AG08396 (cell line): ENCODE measurements at regions not wholly inside any gene's neighbourhood (a gene's known extent, or its start where the extent isn't known, plus 50 kb on each side); places are given as distances from the start of the nearest gene placed in this dataset.
"Not testable (repeated sequence)": the region's sequence is repeated elsewhere in the genome, so short reads cannot be mapped to it uniquely, and the experiment has no call there.

Experiments used
- DNase-seq: peaks from one replicate; pipeline ENCODE4 v3.0.0; 2012; ENCODE audit warnings: low spot score, mixed read lengths

- no peak for DNase-seq
Measured at GRCh38 chr2:195537811-195538210, 119.2 kb upstream of the SLC39A10 start.

GRCh38 chr2:195536906-195537305 lies 120.1 kb upstream of the SLC39A10 start:
- no peak for DNase-seq

- no peak for DNase-seq
Measured at GRCh38 chr2:195535911-195536522, 121.0 kb upstream of the SLC39A10 start.

GRCh38 chr2:195534971-195535370 lies 122.1 kb upstream of the SLC39A10 start:
- DNase-seq: no peak

- DNase-seq: peak; percentile 69
Measured at GRCh38 chr2:195533771-195534642, 123.0 kb upstream of the SLC39A10 start.

- no peak for DNase-seq
Measured at GRCh38 chr2:195532628-195533271, 124.3 kb upstream of the SLC39A10 start.

GRCh38 chr2:195532255-195532627 lies 124.8 kb upstream of the SLC39A10 start:
- DNase-seq: no peak

- no peak for DNase-seq
Measured at GRCh38 chr2:195531754-195532153, 125.3 kb upstream of the SLC39A10 start.

GRCh38 chr2:195523242-195523641 lies 133.8 kb upstream of the SLC39A10 start:
- not testable (repeated sequence) for DNase-seq

GRCh38 chr2:195521589-195521988 lies 135.4 kb upstream of the SLC39A10 start:
- no peak for DNase-seq

- peak; percentile 89 for DNase-seq
Measured at GRCh38 chr2:195520671-195521155, 136.3 kb upstream of the SLC39A10 start.

- no peak for DNase-seq
Measured at GRCh38 chr2:195515551-195515950, 141.5 kb upstream of the SLC39A10 start.

- no peak for DNase-seq
Measured at GRCh38 chr2:195514365-195514764, 142.7 kb upstream of the SLC39A10 start.

- DNase-seq: no peak
Measured at GRCh38 chr2:195513119-195513518, 143.9 kb upstream of the SLC39A10 start.

- no peak for DNase-seq
Measured at GRCh38 chr2:195509551-195509950, 147.5 kb upstream of the SLC39A10 start.

- no peak for DNase-seq
Measured at GRCh38 chr2:195508139-195508455, 148.9 kb upstream of the SLC39A10 start.

GRCh38 chr2:195507447-195508138 lies 149.4 kb upstream of the SLC39A10 start:
- no peak for DNase-seq

- DNase-seq: no peak
Measured at GRCh38 chr2:195505701-195506100, 151.3 kb upstream of the SLC39A10 start.

- DNase-seq: no peak
Measured at GRCh38 chr2:195503208-195503607, 153.8 kb upstream of the SLC39A10 start.

GRCh38 chr2:195501746-195502145 lies 155.3 kb upstream of the SLC39A10 start:
- DNase-seq: no peak

GRCh38 chr2:195500879-195501278 lies 156.1 kb upstream of the SLC39A10 start:
- no peak for DNase-seq

GRCh38 chr2:195498839-195499490 lies 158.1 kb upstream of the SLC39A10 start:
- peak; percentile 20 for DNase-seq
